ENCODE measurements at regions not wholly inside any gene's neighbourhood (a gene's known extent, or its start where the extent isn't known, plus 50 kb on each side); places are given as distances from the start of the nearest gene placed in this dataset.

DNA sequence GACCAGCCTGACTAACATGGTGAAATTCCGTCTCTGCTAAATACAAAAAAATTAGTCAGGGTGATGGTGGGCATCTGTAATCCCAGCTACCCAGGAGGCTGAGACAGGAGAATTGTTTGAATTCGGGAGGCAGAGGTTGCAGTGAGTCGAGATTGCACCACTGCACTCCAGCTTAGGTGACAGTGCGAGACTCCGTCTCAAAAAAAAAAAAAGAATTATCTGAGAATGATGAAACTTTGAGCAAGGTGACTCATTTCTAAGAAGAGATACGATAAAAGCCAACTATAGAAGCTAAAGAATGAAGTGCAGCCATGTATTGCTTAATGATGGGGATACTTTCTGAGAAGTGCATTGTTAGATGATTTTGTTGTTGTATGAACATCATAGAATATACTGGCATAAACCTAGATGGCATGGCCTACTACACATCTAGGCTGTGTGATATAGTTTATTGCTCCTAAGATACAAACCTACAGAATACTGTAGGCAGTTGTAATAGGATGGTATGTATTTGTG lies 64.7 kb downstream of the SNRPE start:
- no peak for DNase-seq (ENCODE audit: low spot score in 2 of 2)
- H3K36me3 Mint-ChIP-seq, result no peaks in the 10 kb centered on the region
- no peak overlapping the region for H3K27ac Mint-ChIP-seq
- H3K9me3 Mint-ChIP-seq, result no peaks in the 10 kb centered on the region
- ATAC-seq, result no peak

DNA sequence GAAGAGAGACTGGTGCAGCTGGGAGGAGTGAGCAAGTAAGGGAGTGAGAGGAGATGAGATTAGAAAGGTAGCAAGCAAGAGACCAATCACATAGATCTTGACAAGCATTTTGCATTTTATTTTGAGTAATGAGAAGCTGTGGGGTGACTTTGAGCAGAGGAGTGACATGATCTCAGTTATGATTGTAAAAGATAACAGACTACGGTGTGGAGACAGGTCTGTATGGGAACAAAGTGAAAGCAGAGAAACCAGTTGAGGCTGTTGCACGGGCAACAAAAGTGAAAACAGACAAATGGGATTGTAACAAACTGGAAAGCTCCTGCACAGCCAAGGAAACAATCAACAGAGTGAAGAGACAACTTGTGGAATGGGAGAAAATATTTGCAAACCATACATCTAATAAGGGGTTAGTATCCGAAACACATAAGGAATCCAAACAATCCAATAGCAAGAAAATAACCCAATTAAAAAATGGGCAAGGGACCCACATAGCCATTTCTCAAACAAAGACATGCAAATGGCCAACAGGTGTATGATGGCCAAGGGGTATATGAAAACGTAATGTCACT lies 68.4 kb downstream of the SNRPE start:
- Mint-ChIP-seq H3K36me3 (no peaks in the 10 kb centered on the region), H3K27ac (no peak overlapping the region), H3K9me3 (no peaks in the 10 kb centered on the region)
- no peak for ATAC-seq
- no peak for DNase-seq (ENCODE audit: low spot score in 2 of 2)

DNA sequence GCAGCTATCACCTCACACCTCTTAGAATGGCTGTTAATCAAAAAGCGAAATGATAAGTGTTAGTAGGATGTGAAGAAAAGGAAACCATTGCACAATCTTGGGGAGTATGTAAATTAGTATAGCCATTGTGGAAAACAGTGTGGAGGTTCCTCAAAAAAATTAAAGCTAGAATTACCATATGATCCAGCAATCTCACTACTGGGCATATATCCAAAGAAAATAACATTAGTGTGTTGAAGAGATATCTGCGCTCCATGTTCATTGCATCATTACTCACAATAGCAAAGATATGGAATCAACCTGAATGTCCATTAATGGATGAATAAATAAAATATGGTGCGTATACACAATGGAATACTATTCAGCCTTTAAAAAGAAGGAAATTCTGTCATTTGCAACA lies 68.9 kb downstream of the SNRPE start:
- ATAC-seq, result no peak
- no peak overlapping the region for H3K27ac Mint-ChIP-seq
- no peaks in the 10 kb centered on the region for H3K9me3 Mint-ChIP-seq
- DNase-seq (ENCODE audit: low spot score in 2 of 2), result no peak
- H3K36me3 Mint-ChIP-seq, result no peaks in the 10 kb centered on the region

DNA sequence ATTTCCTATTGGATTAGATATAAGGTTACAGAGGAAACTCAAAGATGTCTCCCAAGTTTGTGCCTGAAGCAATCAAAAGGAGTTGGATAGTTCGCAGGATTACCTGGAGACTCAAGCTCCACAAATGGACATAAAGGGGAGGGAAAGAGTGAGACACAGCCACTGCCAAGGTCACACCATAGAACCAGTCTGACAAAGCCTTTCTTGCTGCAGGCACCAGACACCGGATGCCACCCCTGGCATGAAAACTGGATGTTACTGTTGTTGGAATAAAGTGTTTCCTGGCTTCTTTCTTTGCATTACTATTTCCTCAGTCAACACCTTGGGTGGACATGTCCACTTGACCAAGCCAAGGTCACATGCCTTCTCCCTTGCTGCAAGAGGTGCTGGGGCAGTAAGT lies 70.6 kb downstream of the SNRPE start:
- Mint-ChIP-seq H3K9me3 (no peaks in the 10 kb centered on the region), H3K27ac (no peak overlapping the region), H3K36me3 (no peaks in the 10 kb centered on the region)
- ATAC-seq (no peak), DNase-seq (ENCODE audit: low spot score in 2 of 2) (no peak)

DNA sequence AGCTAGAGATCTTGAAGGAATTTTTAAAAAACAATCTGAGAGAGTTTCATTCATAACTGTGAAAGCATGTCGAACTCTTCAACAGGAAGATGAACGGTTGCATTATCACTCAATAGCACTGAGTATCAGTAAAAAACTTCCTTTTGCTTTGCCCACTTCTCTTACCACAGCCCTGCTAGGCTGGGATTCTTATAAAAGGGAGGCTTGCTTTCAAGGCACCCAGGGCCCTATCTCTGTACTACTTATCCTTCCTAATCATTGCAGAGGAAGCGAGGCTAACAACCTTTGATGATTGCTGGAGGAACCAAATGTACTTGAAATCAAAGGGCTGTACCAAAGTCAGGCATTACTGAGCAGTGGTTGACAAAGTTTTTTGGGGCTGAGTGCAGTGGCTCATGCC lies 71.2 kb downstream of the SNRPE start:
- Mint-ChIP-seq H3K27ac (no peak overlapping the region), H3K36me3 (no peaks in the 10 kb centered on the region), H3K9me3 (no peaks in the 10 kb centered on the region)
- ATAC-seq, result peak in 1 of 2 donors; percentile 78
- DNase-seq (ENCODE audit: low spot score in 2 of 2), result no peak

DNA sequence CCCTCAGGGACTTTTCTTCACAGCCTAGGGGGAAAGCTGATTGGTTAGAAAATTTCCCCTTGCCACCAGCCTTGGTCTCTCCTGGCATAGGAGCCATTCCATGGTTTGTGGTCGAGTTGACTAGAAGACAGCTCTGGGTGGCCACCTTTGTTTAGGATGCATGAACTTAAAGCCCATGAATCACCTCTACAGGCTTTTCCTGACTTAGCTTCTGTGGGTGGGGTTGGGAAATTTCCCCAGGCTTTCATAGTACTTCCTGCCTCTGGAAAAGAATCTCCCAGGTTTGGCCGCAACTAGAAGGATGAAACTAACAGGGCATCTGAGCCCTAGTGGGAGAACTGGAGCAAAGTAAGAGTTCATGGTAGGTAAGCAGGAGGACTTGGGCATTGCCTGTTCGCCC lies 72.6 kb downstream of the SNRPE start:
- DNase-seq (ENCODE audit: low spot score in 2 of 2), result no peak
- no peaks in the 10 kb centered on the region for H3K9me3 Mint-ChIP-seq
- no peak overlapping the region for H3K27ac Mint-ChIP-seq
- no peaks in the 10 kb centered on the region for H3K36me3 Mint-ChIP-seq
- no peak for ATAC-seq

DNA sequence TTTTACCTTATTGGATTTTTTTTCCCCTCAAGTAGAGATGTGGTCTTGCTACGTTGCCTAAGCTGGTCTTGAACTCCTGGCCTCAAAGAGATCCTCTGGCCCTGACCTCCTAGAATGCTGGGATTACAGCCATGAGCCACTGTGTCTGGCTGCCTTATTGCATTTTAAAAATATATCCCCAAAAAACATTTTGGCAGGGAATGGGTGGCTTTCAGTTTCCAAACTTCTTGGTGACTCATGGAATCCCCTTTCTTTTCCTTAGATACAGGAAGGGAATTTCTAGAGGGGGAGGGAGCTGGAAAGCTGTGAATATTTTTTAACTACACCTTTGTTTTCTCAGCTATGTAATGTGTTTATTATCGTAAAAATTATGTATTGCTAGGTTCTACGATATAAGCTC lies 73.3 kb downstream of the SNRPE start:
- no peak for DNase-seq (ENCODE audit: low spot score in 2 of 2)
- no peaks in the 10 kb centered on the region for H3K9me3 Mint-ChIP-seq
- no peak overlapping the region for H3K27ac Mint-ChIP-seq
- no peaks in the 10 kb centered on the region for H3K36me3 Mint-ChIP-seq
- ATAC-seq, result no peak

DNA sequence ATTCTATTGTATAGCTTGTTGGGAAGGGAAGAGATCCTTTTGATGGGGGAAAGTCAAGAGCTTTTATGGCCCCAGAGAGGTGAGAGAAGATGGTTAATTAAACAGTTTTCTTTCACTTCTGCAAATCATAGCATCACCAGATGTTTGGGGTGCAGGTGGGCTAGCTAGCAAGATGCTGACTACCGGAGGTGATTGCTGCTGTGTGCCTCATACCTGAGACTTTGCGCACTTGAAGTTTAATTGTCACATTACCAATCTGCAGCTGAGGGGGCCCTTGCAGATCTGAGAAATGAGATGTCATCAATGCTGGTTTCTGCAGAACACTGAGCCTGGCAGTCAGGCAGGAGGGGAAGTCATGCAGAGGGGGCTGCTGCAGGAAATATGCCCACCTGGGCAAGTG lies 73.9 kb downstream of the SNRPE start:
- Mint-ChIP-seq H3K27ac (no peak overlapping the region), H3K9me3 (no peaks in the 10 kb centered on the region), H3K36me3 (no peaks in the 10 kb centered on the region)
- DNase-seq (ENCODE audit: low spot score in 2 of 2), result no peak
- no peak for ATAC-seq

DNA sequence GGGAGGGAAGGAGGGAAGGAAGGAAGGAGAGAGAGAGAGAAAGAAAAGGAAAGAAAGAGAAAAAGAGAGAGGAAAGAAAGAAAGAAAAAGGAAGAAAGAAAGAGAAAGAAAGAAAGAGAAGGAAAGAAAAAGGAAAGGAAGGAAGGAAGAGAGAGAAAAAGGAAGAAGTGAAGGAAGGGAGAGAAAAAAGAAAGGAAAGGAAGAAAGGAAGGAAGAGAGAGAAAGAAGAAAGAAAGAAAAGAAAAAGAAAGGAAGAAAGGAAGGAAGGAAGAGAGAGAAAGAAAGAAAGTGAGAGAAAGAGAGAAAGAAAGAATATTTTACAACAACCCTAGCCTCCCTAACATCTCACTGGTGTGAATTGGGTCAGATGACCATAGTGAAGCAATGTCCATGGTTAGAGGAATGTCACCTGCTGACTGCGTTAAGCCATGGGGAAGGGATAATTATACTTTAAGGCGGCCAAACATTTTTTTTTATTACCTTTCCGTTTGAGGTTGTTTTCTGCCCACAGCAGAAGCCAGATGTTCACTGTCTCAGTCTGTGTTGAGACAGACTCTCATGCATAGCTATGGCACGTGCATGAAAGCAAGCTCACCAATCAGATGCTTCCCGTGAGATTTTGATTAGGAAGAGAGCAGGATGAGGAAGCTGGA lies 76.4 kb downstream of the SNRPE start:
- Mint-ChIP-seq H3K27ac (no peak overlapping the region), H3K9me3 (no peaks in the 10 kb centered on the region), H3K36me3 (no peaks in the 10 kb centered on the region)
- DNase-seq (ENCODE audit: low spot score in 2 of 2), result no peak
- ATAC-seq, result no peak

DNA sequence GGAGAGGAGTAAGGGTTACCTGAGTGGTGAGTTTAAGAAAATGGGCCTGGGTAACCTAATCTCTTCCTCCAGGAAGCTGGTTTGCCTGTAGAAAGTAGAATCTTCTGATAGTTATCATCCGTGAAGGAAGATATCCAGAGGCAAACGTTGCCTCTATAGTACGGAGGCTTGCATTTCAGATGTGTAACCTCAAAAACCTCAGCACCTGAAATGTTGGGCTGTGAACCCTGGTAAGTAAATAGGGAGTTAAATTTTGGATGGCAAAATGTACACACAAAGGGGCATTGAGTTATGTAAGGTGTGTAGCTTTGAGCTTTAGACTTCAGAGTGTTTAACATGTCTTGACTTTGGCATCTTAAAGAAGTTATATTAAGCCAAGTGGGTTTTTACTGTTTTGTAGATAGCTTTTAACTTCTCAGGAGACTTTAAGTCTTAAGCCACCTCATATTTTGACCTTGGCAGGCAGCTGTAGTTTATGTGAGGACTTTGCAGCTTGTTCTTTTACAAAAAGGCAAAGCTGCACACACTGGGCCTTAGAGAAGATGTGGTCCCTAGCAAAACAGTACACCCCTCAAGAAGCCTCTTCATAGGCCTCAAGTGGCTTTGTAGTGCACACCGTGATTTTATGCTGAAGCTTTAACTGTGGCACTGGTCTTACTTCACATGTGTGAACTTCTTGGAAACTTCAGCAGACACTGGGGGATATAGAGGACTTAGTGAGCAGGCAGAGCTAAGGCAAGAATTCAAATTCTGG lies 83.4 kb downstream of the SNRPE start:
- DNase-seq (ENCODE audit: low spot score in 2 of 2) (no peak), ATAC-seq (no peak)
- H3K27ac Mint-ChIP-seq, result no peak overlapping the region
- H3K36me3 Mint-ChIP-seq, result no peaks in the 10 kb centered on the region
- no peaks in the 10 kb centered on the region for H3K9me3 Mint-ChIP-seq

DNA sequence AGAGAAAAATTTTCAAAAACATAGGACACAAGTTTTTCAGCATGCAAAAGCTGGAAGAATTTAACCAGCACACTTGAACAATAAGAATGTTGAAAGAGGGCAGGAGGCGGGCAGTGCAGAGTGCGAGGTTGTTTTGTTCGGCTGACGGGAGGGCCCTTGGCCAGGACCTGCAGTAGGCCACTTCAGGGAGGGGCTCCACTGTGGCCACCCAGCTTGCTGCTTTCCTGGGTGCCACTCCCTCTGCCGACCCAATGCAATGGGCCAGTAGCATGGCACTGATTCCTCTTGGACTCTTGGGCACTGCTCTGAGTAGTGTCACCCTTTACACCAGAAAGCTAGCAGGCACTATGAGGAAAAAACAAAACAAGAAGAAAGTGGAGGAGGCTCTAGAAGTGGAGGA lies 92.9 kb downstream of the SNRPE start:
- ATAC-seq (no peak), DNase-seq (ENCODE audit: low spot score in 2 of 2) (no peak)
- Mint-ChIP-seq H3K9me3 (peaks cover 19 to 22% of the 10 kb centered on the region in 2 donors), H3K27ac (no peak overlapping the region), H3K36me3 (peaks cover 15 to 16% of the 10 kb centered on the region in 2 donors)

DNA sequence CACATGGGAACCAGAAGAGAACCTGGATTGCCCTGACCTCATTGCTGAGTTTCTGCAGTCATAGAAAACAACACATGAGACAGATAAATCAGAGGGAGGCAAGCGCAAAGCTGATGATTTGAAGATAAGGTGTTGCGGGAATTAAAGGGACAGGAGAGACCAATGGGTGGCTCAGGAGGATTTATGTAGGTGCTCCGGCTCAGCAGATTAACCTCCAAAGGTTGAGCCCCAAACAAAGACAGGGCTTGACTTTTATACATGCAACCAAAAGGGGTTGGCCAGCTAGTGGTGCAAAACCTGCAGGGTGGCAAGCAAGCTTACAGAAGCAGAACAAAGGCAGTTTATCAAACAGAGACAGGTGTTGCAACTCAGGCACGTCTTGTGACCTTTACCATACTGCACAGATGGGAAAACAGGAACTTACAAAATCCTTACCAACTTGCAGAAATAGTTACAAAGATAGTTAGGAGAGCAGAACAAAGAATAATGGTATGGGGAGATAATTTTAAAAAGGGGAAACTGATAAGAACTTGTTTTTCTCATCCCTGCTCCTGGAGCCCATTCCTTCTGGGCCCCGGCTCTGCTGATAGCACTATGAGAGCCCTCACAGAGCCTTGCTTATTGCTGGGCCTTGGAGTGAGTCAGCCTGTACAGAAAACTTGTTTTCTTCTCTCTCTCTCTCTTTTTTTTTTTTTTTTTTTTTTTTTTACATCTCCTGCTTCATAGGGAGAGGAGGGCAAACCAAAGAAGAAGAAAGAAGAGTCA lies 93.6 kb downstream of the SNRPE start:
- H3K36me3 Mint-ChIP-seq, result peaks cover 15 to 16% of the 10 kb centered on the region in 2 donors
- DNase-seq (ENCODE audit: low spot score in 2 of 2) (no peak), ATAC-seq (no peak)
- peaks cover 19 to 22% of the 10 kb centered on the region in 2 donors for H3K9me3 Mint-ChIP-seq
- H3K27ac Mint-ChIP-seq, result no peak overlapping the region

DNA sequence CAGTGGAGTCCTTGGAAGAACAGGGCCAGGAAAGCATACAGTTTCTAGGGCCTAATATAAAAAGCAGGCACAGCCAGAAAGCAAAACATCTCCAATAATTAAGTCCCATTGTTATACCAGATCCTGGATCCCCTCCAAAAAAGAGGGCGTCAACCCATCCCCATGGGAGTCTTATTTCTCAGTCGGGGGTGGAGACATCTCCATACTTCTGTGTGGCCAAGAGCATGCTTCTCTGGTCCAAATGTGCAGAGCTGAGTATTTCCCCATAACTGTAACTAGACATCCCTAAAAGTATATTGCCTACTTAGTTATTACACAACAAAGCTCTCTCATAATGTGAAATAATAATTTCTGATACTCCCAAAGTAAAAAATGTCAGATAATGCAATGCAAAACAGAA lies 104.2 kb upstream of the SOX13 start:
- Mint-ChIP-seq H3K27ac (no peak overlapping the region), H3K36me3 (peaks cover 4 to 6% of the 10 kb centered on the region in 2 donors), H3K9me3 (peaks cover 0 to 9% of the 10 kb centered on the region in 2 donors)
- ATAC-seq (no peak), DNase-seq (ENCODE audit: low spot score in 2 of 2) (no peak)

DNA sequence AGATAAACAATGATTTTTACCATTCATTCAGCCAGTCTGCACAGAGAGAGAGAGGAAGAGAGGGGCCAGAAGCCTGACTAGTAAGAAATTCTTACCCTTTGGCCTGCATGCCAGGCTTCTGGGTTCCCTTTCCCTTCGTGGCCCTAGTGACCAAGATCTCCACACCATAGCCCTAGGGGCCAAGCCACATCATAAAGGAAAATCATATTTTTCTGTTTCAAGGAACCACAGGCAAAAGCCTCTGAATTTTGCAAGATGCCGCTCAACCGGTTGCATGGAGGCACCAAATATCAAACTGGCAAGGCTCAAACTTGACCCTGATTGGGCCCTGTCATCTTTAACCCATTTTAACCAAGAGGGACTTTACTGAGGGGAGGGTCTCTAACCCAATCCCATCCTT lies 103.1 kb upstream of the SOX13 start:
- ATAC-seq, result no peak
- peaks cover 0 to 9% of the 10 kb centered on the region in 2 donors for H3K9me3 Mint-ChIP-seq

DNA sequence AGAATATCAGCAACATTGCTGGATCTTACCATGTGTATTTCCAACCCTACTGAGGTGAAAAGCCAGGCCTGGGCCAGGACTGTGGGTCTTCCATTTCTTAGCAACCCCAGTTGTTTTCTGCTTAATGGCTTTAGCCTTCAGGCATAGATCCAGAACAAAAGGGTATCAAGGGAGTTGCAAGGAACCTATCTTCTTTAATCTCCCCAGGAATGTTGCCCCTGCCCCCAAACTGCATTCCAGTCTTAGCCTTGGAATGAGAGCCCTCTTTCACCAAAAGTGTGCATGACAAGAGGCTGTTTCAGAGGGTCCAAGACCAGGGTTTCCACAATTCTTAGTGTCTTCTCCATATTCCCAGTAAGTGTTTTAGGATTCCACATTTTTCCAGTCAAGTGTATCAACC lies 87.9 kb upstream of the SOX13 start:
- ATAC-seq (no peak), DNase-seq (ENCODE audit: low spot score in 2 of 2) (no peak)
- Mint-ChIP-seq H3K27ac (no peak overlapping the region), H3K36me3 (no peaks in the 10 kb centered on the region), H3K9me3 (no peaks in the 10 kb centered on the region)

More for the DNA sequence above, 103.1 kb upstream of the SOX13 start:
- Mint-ChIP-seq H3K36me3 (peaks cover 4 to 6% of the 10 kb centered on the region in 2 donors), H3K27ac (no peak overlapping the region)
- no peak for DNase-seq (ENCODE audit: low spot score in 2 of 2)

DNA sequence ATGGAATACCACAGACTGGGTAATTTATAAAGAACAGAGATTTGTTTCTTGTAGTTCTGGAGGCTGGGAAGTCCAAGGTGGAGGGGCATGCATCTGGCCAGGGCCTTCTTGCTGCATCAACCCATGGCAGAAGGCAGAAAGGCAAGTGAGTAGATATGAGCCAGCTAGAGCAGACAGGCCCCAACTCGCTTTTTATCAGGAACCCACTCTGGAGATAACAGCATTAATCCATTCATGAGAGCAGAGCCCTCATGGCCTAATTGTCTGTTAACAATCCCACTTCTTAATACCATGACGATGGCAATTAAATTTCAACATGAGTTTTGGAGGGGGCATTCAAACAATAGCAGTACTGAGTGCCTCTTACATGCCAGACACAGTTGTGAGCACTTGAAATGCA lies 87.2 kb upstream of the SOX13 start:
- ATAC-seq (no peak), DNase-seq (ENCODE audit: low spot score in 2 of 2) (no peak)
- Mint-ChIP-seq H3K27ac (no peak overlapping the region), H3K9me3 (no peaks in the 10 kb centered on the region), H3K36me3 (no peaks in the 10 kb centered on the region)

DNA sequence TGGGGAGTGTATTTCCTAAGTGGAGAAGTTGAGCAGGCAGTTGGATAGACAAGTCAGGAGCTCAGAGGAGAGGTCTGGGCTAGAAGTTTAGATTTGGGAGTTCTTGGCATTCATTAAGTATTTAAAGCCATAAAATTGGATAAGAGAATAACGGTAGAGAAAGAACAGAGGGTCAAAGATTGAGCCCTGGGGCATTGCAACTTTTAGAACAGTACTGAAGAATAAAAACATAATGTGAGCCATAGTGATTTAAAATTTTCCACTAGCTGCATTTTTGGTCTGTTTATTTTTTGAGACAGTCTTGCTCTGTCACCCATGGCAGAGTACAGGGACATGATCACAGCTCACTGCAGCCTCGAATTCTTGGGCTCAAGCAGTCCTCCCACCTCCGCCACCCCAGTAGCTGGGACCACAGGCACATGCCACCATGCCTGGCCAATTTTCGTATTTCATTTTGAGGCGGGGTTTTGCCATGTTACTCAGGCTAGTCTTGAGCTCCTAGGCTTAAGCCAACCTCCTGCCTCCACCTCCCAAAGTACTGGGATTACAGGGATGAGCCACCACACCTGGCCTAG lies 85.9 kb upstream of the SOX13 start:
- H3K27ac Mint-ChIP-seq, result no peak overlapping the region
- H3K9me3 Mint-ChIP-seq, result no peaks in the 10 kb centered on the region
- no peak for DNase-seq (ENCODE audit: low spot score in 2 of 2)
- no peaks in the 10 kb centered on the region for H3K36me3 Mint-ChIP-seq
- no peak for ATAC-seq
